A673 (cell line): ENCODE measurements at regions not wholly inside any gene's neighbourhood (a gene's known extent, or its start where the extent isn't known, plus 50 kb on each side); places are given as distances from the start of the nearest gene placed in this dataset.

Experiments used
- BruUV-seq: library from RNA; stranded (reverse); fragments of 400-500 nt; replicated peaks from 2 replicates; lab custom pipeline; 2021; lab: Mats Ljungman, UMichigan
- CTCF ChIA-PET: fragments of 300-600 bp; sonication (Branson Sonifier 250); formaldehyde crosslinking; loops from one replicate; lab custom pipeline; 2022; ENCODE audit warnings: antibody characterized with exemption; lab: Charles Lee
- POLR2A ChIA-PET: fragments of 300-600 bp; sonication (Branson Sonifier 250); formaldehyde crosslinking; loops from one replicate; lab custom pipeline; 2022; ENCODE audit warnings: antibody characterized with exemption; ENCODE audit not compliant: low non-redundant PET; lab: Charles Lee
- DNase-seq: peaks from one replicate; pipeline ENCODE4 v3.0.0-alpha.2; 2015; ENCODE audit warnings: low spot score
- H3K27ac ChIP-seq: fragments of 200-600 bp; sonication (generic); 2 replicates; pipeline ENCODE4 v1.5.1; 2016; ENCODE audit warnings: mixed run types, low read depth, mild to moderate bottlenecking, mixed read lengths, antibody characterized with exemption, low read length; ENCODE audit not compliant: poor library complexity, severe bottlenecking
- H3K27me3 ChIP-seq: fragments of 200-600 bp; sonication (generic); replicated peaks from 2 replicates; pipeline ENCODE4 v1.6.1; 2017; ENCODE audit warnings: mixed run types, low read depth, mild to moderate bottlenecking, mixed read lengths, antibody characterized with exemption, low read length; ENCODE audit not compliant: insufficient read depth, poor library complexity
- H3K36me3 ChIP-seq: fragments of 200-600 bp; sonication (generic); 2 replicates; pipeline ENCODE4 v1.6.1; 2016; ENCODE audit warnings: mixed run types, mild to moderate bottlenecking, mixed read lengths, antibody characterized with exemption, low read length; ENCODE audit not compliant: insufficient read depth, poor library complexity, severe bottlenecking
- H3K4me1 ChIP-seq: fragments of 200-600 bp; sonication (generic); 2 replicates; pipeline ENCODE4 v1.6.1; 2017; ENCODE audit warnings: mixed run types, mild to moderate bottlenecking, mixed read lengths, antibody characterized with exemption, low read length; ENCODE audit not compliant: insufficient read depth, poor library complexity, severe bottlenecking
- H3K4me3 ChIP-seq: fragments of 200-600 bp; sonication (generic); 2 replicates; pipeline ENCODE4 v1.5.1; 2016; ENCODE audit warnings: low read depth, mixed run types, mild to moderate bottlenecking, mixed read lengths, low read length; ENCODE audit not compliant: poor library complexity, severe bottlenecking
- H3K9me3 ChIP-seq: fragments of 200-600 bp; sonication (generic); 2 replicates; pipeline ENCODE4 v1.6.1; 2016; ENCODE audit warnings: mixed run types, low read depth, mild to moderate bottlenecking, mixed read lengths, antibody characterized with exemption, low read length; ENCODE audit not compliant: poor library complexity, severe bottlenecking
- EZH2 ChIP-seq: fragments of 200-600 bp; sonication (generic); IDR thresholded peaks from 2 replicates; pipeline ENCODE4 v1.6.1; 2017; ENCODE audit warnings: borderline replicate concordance, low read depth, mild to moderate bottlenecking, mixed read lengths, antibody characterized with exemption, low read length; ENCODE audit not compliant: poor library complexity, severe bottlenecking
- intact Hi-C: fragments of 100-400 bp; cut with micrococcal nuclease; formaldehyde crosslinking; loops from one replicate; pipeline ENCODE4 v1.10.0; 2022; ENCODE audit not compliant: unreplicated experiment
- TF ChIP-seq, protein P1 (sequence below): fragments of 300-800, 200-600 bp; sonication (generic); conservative IDR thresholded peaks from 2 replicates; pipeline ENCODE4 v1.5.1; 2017; ENCODE audit warnings: low read depth, mild to moderate bottlenecking, antibody characterized with exemption, low read length, moderate library complexity, mixed read lengths

DNA sequence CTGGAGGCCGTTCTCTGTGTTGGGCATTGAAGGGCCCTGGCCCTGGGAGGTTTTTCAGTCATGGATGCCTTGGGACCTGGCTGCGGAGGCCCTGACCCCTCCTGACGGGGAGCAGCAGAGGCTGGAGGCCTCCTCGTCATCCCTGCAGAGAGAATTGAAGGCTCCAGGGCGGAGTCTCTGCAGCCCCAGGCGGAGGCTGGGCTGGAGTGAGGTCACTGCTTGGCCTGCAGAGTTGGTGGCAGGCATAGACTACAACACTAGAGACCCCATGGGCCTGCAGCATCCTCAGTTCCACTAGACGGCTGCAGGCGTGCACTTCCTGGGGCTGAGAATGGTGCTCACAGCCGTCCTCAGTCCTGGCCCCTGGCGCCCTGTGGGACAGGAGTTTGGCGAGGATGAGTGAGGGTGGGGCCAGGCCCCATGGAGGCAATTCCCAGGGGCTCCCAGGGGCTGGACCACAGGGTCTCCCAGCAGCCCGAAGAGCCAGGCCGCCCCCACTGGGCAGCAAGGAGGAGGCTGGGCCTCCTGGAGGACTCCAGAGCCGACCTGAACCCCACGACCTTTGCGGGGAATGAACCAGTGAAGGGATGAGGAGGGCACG lies 1194.9 kb downstream of the BRD1 start:
- ChIA-PET POLR2A (no interaction called here), CTCF (no interaction called here)
- no peak overlapping the region for H3K4me3 ChIP-seq
- no peak for TF ChIP-seq EZH2
- TF ChIP-seq, protein P1, sequence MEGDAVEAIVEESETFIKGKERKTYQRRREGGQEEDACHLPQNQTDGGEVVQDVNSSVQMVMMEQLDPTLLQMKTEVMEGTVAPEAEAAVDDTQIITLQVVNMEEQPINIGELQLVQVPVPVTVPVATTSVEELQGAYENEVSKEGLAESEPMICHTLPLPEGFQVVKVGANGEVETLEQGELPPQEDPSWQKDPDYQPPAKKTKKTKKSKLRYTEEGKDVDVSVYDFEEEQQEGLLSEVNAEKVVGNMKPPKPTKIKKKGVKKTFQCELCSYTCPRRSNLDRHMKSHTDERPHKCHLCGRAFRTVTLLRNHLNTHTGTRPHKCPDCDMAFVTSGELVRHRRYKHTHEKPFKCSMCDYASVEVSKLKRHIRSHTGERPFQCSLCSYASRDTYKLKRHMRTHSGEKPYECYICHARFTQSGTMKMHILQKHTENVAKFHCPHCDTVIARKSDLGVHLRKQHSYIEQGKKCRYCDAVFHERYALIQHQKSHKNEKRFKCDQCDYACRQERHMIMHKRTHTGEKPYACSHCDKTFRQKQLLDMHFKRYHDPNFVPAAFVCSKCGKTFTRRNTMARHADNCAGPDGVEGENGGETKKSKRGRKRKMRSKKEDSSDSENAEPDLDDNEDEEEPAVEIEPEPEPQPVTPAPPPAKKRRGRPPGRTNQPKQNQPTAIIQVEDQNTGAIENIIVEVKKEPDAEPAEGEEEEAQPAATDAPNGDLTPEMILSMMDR: no peak
- DNase-seq: no peak
- H3K4me1 ChIP-seq: peaks cover 26% of the 10 kb centered on the region
- no peaks in the 10 kb centered on the region for H3K9me3 ChIP-seq
- BruUV-seq: no TSS peak
- H3K36me3 ChIP-seq: no peaks in the 10 kb centered on the region
- intact Hi-C loops: no loop called here
- H3K27me3 ChIP-seq: no peaks in the 10 kb centered on the region
- H3K27ac ChIP-seq: no peak overlapping the region

- no peak for DNase-seq
- H3K4me3 ChIP-seq: no peak overlapping the region
- no peaks in the 10 kb centered on the region for H3K36me3 ChIP-seq
- TF ChIP-seq, protein P1: no peak
- TF ChIP-seq EZH2: no peak
- H3K4me1 ChIP-seq: peaks cover 37% of the 10 kb centered on the region
- ChIA-PET CTCF (no interaction called here), POLR2A (no interaction called here)
- H3K27ac ChIP-seq: no peak overlapping the region
- H3K9me3 ChIP-seq: no peaks in the 10 kb centered on the region
- no peaks in the 10 kb centered on the region for H3K27me3 ChIP-seq
- BruUV-seq: no TSS peak
- intact Hi-C loops: no loop called here
These were observed 1196.3 kb downstream of the BRD1 start for GRCh38 chr22:48631288-48631863.

- no TSS peak for BruUV-seq
- Histone ChIP-seq H3K9me3 (no peaks in the 10 kb centered on the region), H3K4me1 (peaks cover 40% of the 10 kb centered on the region), H3K27me3 (no peaks in the 10 kb centered on the region), H3K36me3 (no peaks in the 10 kb centered on the region), H3K4me3 (no peak overlapping the region), H3K27ac (no peak overlapping the region)
- ChIA-PET CTCF (no interaction called here), POLR2A (no interaction called here)
- TF ChIP-seq, protein P1: no peak
- no peak for TF ChIP-seq EZH2
- intact Hi-C loops: no loop called here
- no peak for DNase-seq
These were observed 1196.8 kb downstream of the BRD1 start for GRCh38 chr22:48630848-48631247.
